ENCODE measurements at regions not wholly inside any gene's neighbourhood (a gene's known extent, or its start where the extent isn't known, plus 50 kb on each side); places are given as distances from the start of the nearest gene placed in this dataset.

GRCh38 chr2:126272401-126272800 is 383.6 kb upstream of the GYPC start:
- TF ChIP-seq POLR2A (IDR thresholded peaks at IDR 0.05) (no peak), CTCF (IDR thresholded peaks at IDR 0.05) (no peak)
